Heart left ventricle (tissue), 16 donors: ENCODE measurements at regions not wholly inside any gene's neighbourhood (a gene's known extent, or its start where the extent isn't known, plus 50 kb on each side); places are given as distances from the start of the nearest gene placed in this dataset.

Source experiments
- ATAC-seq, 4 donors: fragments of 200-7000 bp; cut with Tn5 transposase; one replicate each; pipeline ENCODE4 v1.9.1; 2020 to 2022; ENCODE audit warnings: moderate library complexity in 4 of 4, mild to moderate bottlenecking in 3 of 4, moderate number of reproducible peaks in 1 of 4
- DNase-seq, 5 donors: peaks; one replicate each; pipeline ENCODE4 v3.0.0-alpha.2; 2020
- H3K27ac ChIP-seq, 12 donors: fragments of 200-600 bp; sonication (generic) in 4 of 12; one replicate each; pipeline versions ENCODE4 v1.5.0 to v1.8.0; 2016 to 2022; ENCODE audit warnings: mild to moderate bottlenecking in 2 of 12
- H3K27me3 ChIP-seq, 9 donors: fragments of 200-600 bp; sonication (generic) in 2 of 9; one replicate each; pipeline versions ENCODE4 v1.5.1 to v1.8.0; 2016 to 2022; ENCODE audit warnings: mild to moderate bottlenecking in 3 of 9
- H3K36me3 ChIP-seq, 9 donors: fragments of 200-600 bp; sonication (generic) in 2 of 9; one replicate each; pipeline versions ENCODE4 v1.5.0 to v1.8.0; 2018 to 2022; ENCODE audit warnings: mild to moderate bottlenecking in 2 of 9
- H3K4me1 ChIP-seq, 12 donors: fragments of 200-600 bp; sonication (generic) in 4 of 12; one replicate each; pipeline versions ENCODE4 v1.5.0 to v1.8.0; 2016 to 2022; ENCODE audit warnings: mild to moderate bottlenecking in 3 of 12
- H3K4me3 ChIP-seq, 12 donors: fragments of 200-600 bp; sonication (generic) in 4 of 12; one replicate each; pipeline versions ENCODE4 v1.5.0 to v1.8.0; 2017 to 2022; ENCODE audit warnings: mild to moderate bottlenecking in 9 of 12, moderate library complexity in 4 of 12
- H3K9me3 ChIP-seq, 12 donors: fragments of 200-600 bp; sonication (generic) in 4 of 12; one replicate each; pipeline versions ENCODE4 v1.5.0 to v1.8.0; 2016 to 2022; ENCODE audit warnings: mild to moderate bottlenecking in 1 of 12
- POLR2A ChIP-seq, 2 donors: fragments of 450-650 bp; IDR thresholded peaks; one replicate each; pipeline ENCODE4 v1.6.1; 2017; ENCODE audit warnings: antibody characterized with exemption in 2 of 2, mild to moderate bottlenecking in 2 of 2, moderate library complexity in 2 of 2
- WGBS, 4 donors: extraction: QIAGEN DNeasy Blood & Tissue Kit in 2 of 4; methylation state at CpG; one replicate each; pipeline versions ENCODE4 v1.1.5 to v1.1.7; 2013 to 2018; 5-methylcytosine and 5-hydroxymethylcytosine counted together
- intact Hi-C, 10 donors: fragments of 100-400 bp; cut with DNase I; formaldehyde crosslinking; loops; one replicate each; pipeline versions ENCODE4 v1.11.1 to v1.14.2; 2022
- TF ChIP-seq, protein P1 (sequence below), 12 donors: fragments of 200-600 bp; sonication (generic) in 4 of 12; IDR thresholded peaks; one replicate each; pipeline versions ENCODE4 v1.5.0 to v1.8.0; 2018 to 2022; ENCODE audit warnings: antibody characterized with exemption in 12 of 12, mild to moderate bottlenecking in 5 of 12
- donor health status: ischemic (EF 13 %, LVEDD 7.1; RV severe dilation, severe dysfunction).
- donor health status: healthy with polysubstance abuse.
- donor health status: DM: no; HTN: yes; CAD: no.
- donor health status: DM: no; HTN: no; CAD: no.
- donor health status: ischemic (EF 25% LVEDD 6.9; RV normal size, moderate dysfunction).
- donor health status: ischemic (EF 25% LVEDD 5.7; RV mildly dilated, moderate dysfunction).
- donor health status: healthy.
- donor health status: DM: yes; HTN: yes; CAD: no.
- donor health status: ischemic (EF 35%, LVEDD 5.7; RV mildly dilated, moderate dysfunction).
- donor health status: nonischemic (EF 11% LVEDD 7.7; RV severe dilation, severe dysfunction).
- donor health status: DM: yes; HTN: yes; CAD: no.
- donor health status: PGD.
- donor health status: ischemic (EF 29% LVEDD 5.4; RV normal size, mild dysfunction).
- donor health status: nonischemic (EF 23%, LVEDD 6.1; RV moderate dilation, normal function).

DNA sequence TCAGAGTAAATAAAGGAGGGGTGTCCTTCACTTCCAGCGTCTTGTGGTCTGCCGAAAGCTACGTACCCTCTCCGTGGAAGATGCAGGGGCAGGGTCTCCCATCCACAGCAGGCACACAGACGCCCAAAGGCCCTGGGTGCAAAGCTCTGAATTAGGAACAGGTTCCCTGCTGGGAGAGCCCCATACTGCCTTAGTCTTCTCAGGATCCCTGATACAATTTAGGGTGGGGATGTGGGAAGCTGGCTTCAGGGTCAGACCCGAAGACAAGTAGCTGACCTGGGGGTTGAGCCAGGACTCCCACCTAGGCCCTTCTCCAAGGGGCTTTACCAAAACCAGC, 74.1 kb downstream of the TTLL2 start:
- Histone ChIP-seq H3K4me3 (no peak overlapping the region), H3K27me3 (no peaks in the 10 kb centered on the region), H3K9me3 (no peaks in the 10 kb centered on the region), H3K27ac (no peak overlapping the region), H3K36me3 (no peaks in the 10 kb centered on the region), H3K4me1 (no peaks in the 10 kb centered on the region)
- DNase-seq (no peak), ATAC-seq (no peak)
- intact Hi-C loops, result no loop called here
- WGBS, 4 donors, result 82 to 95% (median 90%) methylated on average over 6 of the region's 6 CpGs
- TF ChIP-seq POLR2A (IDR thresholded peaks at IDR 0.05), result no peak
- TF ChIP-seq, protein P1, sequence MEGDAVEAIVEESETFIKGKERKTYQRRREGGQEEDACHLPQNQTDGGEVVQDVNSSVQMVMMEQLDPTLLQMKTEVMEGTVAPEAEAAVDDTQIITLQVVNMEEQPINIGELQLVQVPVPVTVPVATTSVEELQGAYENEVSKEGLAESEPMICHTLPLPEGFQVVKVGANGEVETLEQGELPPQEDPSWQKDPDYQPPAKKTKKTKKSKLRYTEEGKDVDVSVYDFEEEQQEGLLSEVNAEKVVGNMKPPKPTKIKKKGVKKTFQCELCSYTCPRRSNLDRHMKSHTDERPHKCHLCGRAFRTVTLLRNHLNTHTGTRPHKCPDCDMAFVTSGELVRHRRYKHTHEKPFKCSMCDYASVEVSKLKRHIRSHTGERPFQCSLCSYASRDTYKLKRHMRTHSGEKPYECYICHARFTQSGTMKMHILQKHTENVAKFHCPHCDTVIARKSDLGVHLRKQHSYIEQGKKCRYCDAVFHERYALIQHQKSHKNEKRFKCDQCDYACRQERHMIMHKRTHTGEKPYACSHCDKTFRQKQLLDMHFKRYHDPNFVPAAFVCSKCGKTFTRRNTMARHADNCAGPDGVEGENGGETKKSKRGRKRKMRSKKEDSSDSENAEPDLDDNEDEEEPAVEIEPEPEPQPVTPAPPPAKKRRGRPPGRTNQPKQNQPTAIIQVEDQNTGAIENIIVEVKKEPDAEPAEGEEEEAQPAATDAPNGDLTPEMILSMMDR (IDR thresholded peaks at IDR 0.05), result no peak

DNA sequence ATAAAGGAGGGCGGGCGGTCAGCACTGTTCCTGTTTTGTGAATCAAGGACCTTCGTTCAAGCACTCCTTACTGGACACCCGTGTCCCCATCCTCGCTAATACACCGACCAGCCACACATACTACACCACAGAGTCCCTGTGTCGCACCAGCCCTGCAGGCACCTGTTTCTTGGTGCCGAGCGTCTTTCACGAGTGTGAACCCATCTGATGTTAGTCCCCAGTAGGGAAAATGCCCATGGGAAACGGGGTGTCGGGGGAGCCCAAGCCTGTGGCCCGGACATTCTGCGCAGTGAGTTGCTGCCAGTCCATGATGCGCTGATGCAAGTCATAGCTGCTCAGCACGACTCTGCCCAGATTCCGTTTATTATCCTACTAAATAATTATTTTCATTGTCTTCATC, 74.7 kb downstream of the TTLL2 start:
- TF ChIP-seq, protein P1 (IDR thresholded peaks at IDR 0.05), result no peak
- no peak for TF ChIP-seq POLR2A (IDR thresholded peaks at IDR 0.05)
- Histone ChIP-seq H3K4me3 (no peak overlapping the region), H3K4me1 (no peaks in the 10 kb centered on the region), H3K27me3 (no peaks in the 10 kb centered on the region), H3K9me3 (no peaks in the 10 kb centered on the region), H3K27ac (no peak overlapping the region), H3K36me3 (no peaks in the 10 kb centered on the region)
- 88 to 97% (median 95%) methylated on average over 17 of the region's 17 CpGs for WGBS, 4 donors
- intact Hi-C loops, result no loop called here
- DNase-seq (no peak), ATAC-seq (no peak)

DNA sequence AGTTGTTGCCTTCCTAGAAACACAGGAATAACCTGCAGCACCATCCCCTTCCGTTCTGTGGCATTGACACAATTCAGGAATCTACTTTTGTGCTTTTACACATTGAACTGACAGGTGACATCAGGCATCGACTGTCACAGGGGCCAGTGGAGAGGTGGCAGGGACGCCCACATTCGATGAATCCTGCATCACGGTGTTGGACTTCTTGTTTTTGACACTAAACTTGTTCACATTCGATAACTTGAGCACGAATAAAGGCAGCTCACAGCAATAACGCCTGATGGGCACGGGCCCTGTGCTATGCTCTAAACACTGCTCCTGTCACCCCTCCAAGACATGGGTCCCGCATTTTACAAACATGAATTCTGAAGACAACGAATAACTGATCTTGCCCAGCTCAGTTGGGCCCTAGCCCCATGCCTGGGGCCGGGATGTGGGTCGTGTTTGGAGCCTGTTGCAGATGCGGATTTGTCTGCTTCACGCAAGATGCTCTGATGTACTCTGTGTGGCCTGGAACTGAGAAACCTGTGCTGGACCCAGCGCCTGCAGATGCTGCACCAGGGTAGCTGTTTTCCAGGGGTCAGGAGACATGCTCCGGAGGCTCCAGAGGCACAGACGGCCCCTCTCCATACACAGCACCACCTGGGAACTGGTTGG, 75.7 kb downstream of the TTLL2 start:
- Histone ChIP-seq H3K27me3 (peaks cover 0 to 9% (median 0%) of the 10 kb centered on the region in 9 donors), H3K9me3 (no peaks in the 10 kb centered on the region), H3K36me3 (no peaks in the 10 kb centered on the region), H3K4me3 (no peak overlapping the region), H3K27ac (no peak overlapping the region), H3K4me1 (no peaks in the 10 kb centered on the region)
- TF ChIP-seq POLR2A (IDR thresholded peaks at IDR 0.05), result no peak
- TF ChIP-seq, protein P1 (IDR thresholded peaks at IDR 0.05), result no peak
- intact Hi-C loops, result no loop called here
- 93 to 95% (median 94%) methylated on average over 17 to 18 of the region's 18 CpGs for WGBS, 4 donors
- no peak for DNase-seq
- no peak for ATAC-seq

DNA sequence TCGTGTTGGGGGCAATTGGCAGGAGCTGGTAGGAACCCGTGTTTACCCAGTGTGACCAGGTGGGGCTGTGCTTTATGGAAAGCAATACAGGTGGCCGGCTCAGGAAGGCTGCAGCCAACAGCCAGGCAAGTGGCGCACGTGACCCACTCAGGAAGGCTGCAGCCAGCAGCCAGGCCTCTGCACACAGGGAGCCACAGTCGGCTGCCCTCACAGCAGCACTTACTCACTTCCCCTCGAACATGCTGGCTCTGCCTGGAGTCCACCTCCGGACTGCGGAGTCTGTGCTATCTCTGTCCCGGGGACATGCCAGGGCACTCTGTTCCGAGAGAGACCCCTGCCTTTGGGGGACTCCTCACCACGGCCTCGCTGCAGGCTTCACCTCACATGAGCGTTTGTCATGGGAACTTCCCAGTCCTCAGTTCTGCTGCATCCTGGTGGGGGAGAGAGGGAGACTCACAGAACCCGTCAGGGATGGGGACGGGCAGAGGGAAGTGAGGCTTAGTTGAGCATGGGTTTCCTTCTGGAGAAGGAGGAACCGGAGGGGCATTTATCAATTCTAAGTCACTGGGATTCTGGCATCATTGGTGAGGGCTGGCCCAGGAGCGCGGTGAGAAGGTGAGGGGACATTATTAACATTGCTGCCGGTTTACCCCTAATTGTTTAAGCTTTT, 76.8 kb downstream of the TTLL2 start:
- H3K36me3 ChIP-seq, result no peaks in the 10 kb centered on the region
- intact Hi-C loops, result no loop called here
- no peak for TF ChIP-seq POLR2A (IDR thresholded peaks at IDR 0.05)
- TF ChIP-seq, protein P1 (IDR thresholded peaks at IDR 0.05), result no peak
- peaks cover 0 to 17% (median 0%) of the 10 kb centered on the region in 9 donors for H3K27me3 ChIP-seq
- DNase-seq (peak in 1 of 5 donors; percentile 54), ATAC-seq (peak in 1 of 4 donors; percentile 33)
- no peak overlapping the region for H3K4me3 ChIP-seq
- no peak overlapping the region for H3K27ac ChIP-seq
- no peaks in the 10 kb centered on the region for H3K4me1 ChIP-seq
- 51 to 84% (median 61%) methylated on average over 9 to 20 of the region's 20 CpGs for WGBS, 4 donors
- H3K9me3 ChIP-seq, result no peaks in the 10 kb centered on the region
